ENCODE measurements at regions not wholly inside any gene's neighbourhood (a gene's known extent, or its start where the extent isn't known, plus 50 kb on each side); places are given as distances from the start of the nearest gene placed in this dataset.

GRCh38 chr3:168307893-168308292 lies 212.2 kb upstream of the GOLIM4 start:
- TF ChIP-seq POLR2A (IDR thresholded peaks at IDR 0.05) (no peak), CTCF (IDR thresholded peaks at IDR 0.05) (no peak)
